GM06990 (cell line): ENCODE measurements at regions not wholly inside any gene's neighbourhood (a gene's known extent, or its start where the extent isn't known, plus 50 kb on each side); places are given as distances from the start of the nearest gene placed in this dataset.

ENCODE experiments used
- DNase-seq: peaks from one replicate; pipeline ENCODE4 v3.0.0-alpha.2; 2011; ENCODE audit not compliant: insufficient read length; ENCODE audit errors: extremely low read depth
- H3K27me3 ChIP-seq: replicated peaks from 2 replicates; pipeline ENCODE4 v1.6.0; 2011; ENCODE audit warnings: low read length; ENCODE audit not compliant: control insufficient read depth, insufficient read depth
- H3K36me3 ChIP-seq: 2 replicates; pipeline ENCODE4 v1.5.1; 2011; ENCODE audit warnings: low read length; ENCODE audit not compliant: control insufficient read depth, insufficient read depth
- H3K4me3 ChIP-seq: replicated peaks from 2 replicates; pipeline ENCODE4 v1.5.1; 2011; ENCODE audit warnings: low read depth, mild to moderate bottlenecking, control low read depth, low read length
- TF ChIP-seq, protein P1 (sequence below): IDR thresholded peaks from 2 replicates; pipeline ENCODE4 v1.5.1; 2011; ENCODE audit warnings: low read length, control low read depth, mild to moderate bottlenecking, inconsistent platforms; ENCODE audit not compliant: insufficient read depth, poor library complexity, severe bottlenecking

DNA sequence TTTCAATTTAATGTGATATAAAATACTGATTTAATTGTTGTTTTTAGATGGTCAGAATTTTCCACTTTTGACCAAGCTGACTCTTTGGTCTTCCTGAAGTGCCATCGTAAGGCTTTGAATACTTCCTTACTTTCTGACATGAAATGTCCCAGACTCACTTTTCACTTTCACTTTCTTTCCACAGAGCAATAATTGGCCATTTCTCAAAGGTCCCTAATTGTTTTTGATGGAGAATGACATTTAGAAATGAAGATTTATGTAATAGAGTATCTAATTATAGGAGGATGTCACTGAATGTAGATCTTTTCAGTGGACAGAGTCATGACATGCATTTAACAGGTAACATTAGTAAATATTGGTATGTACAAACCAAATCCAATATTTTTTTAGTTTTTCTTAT lies 1141.6 kb downstream of the KCNT2 start:
- H3K4me3 ChIP-seq, result no peak overlapping the region
- H3K27me3 ChIP-seq, result no peaks in the 10 kb centered on the region
- TF ChIP-seq, protein P1, sequence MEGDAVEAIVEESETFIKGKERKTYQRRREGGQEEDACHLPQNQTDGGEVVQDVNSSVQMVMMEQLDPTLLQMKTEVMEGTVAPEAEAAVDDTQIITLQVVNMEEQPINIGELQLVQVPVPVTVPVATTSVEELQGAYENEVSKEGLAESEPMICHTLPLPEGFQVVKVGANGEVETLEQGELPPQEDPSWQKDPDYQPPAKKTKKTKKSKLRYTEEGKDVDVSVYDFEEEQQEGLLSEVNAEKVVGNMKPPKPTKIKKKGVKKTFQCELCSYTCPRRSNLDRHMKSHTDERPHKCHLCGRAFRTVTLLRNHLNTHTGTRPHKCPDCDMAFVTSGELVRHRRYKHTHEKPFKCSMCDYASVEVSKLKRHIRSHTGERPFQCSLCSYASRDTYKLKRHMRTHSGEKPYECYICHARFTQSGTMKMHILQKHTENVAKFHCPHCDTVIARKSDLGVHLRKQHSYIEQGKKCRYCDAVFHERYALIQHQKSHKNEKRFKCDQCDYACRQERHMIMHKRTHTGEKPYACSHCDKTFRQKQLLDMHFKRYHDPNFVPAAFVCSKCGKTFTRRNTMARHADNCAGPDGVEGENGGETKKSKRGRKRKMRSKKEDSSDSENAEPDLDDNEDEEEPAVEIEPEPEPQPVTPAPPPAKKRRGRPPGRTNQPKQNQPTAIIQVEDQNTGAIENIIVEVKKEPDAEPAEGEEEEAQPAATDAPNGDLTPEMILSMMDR, result no peak
- H3K36me3 ChIP-seq, result no peaks in the 10 kb centered on the region
- DNase-seq, result no peak

DNA sequence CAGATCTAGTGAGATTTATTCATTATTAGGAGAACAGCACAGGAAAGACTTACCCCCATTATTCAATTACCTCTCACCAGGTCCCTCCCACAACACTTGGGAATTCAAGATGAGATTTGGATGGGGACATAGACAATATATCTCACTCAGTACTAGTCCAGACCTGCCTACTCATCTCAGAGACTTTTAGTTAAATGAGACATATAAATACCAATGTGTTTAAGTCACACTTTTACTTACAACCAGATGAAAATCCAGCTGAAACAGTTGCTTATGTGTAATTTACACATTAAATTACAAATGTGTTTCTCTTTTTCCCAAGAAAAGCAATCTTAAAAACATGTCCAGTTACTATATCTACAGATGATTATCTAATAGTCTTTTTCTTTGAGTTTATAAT lies 1145.6 kb downstream of the KCNT2 start:
- TF ChIP-seq, protein P1, result no peak
- no peak for DNase-seq
- H3K36me3 ChIP-seq, result no peaks in the 10 kb centered on the region
- no peaks in the 10 kb centered on the region for H3K27me3 ChIP-seq
- H3K4me3 ChIP-seq, result no peak overlapping the region

DNA sequence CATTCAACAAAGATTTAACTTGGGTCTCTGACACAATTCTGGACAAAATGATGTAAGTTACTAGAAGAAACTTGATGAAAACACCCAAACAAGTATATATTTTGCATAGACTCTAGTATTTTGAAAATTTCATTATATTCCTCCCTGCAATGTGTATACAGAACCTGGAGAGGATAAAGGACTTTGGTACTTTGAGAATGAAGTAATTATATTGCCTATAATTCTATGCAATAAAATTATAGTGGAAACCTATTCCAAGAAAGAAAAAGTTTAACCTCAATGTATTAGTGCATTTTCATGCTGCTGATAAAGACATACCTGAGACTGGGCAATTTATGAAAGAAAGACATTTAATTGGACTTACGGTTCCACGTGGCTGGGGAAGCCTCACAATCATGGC lies 1146.1 kb downstream of the KCNT2 start:
- H3K36me3 ChIP-seq, result no peaks in the 10 kb centered on the region
- H3K27me3 ChIP-seq, result no peaks in the 10 kb centered on the region
- TF ChIP-seq, protein P1, result no peak
- H3K4me3 ChIP-seq, result no peak overlapping the region
- DNase-seq, result no peak

DNA sequence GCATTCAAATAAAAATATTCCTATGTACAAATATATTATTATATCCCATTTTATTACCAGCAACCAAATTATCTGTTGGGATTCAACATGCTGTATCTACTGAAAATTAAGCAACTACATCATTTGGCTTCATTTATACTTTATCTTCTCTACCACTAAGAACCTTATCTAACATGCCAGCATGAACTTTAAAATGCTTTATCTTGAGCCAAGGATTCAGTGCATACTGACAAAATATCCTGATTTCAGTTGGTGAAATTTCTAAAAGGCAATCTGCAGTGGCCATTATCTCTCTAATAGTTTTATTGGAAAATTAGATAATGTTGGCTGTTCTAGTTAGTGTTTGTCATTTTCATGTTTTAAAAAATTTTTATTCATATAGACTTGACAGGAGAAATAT lies 1149.9 kb downstream of the KCNT2 start:
- TF ChIP-seq, protein P1, result no peak
- no peak overlapping the region for H3K4me3 ChIP-seq
- no peaks in the 10 kb centered on the region for H3K27me3 ChIP-seq
- DNase-seq, result no peak
- H3K36me3 ChIP-seq, result no peaks in the 10 kb centered on the region

DNA sequence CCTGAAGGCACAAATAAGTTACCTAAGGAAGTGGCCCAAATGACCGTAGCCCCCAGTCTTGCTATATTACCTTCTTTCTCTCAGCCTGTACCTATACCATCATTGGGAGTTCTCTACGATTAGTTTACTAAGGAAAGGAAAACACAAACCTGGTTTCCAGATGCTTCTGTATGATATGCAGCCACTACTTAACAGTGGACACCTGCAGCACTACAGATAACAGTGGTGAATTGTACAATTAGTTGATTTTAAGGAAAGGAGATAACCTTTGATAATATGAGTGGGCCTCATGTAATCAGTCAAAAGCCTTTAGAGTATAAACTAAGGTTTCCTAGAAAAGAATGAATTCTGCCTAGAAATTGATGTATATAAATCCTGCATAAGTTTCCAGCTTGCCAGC lies 1157.4 kb downstream of the KCNT2 start:
- Histone ChIP-seq H3K27me3 (no peaks in the 10 kb centered on the region), H3K4me3 (no peak overlapping the region), H3K36me3 (no peaks in the 10 kb centered on the region)
- DNase-seq, result no peak
- TF ChIP-seq, protein P1, result no peak

DNA sequence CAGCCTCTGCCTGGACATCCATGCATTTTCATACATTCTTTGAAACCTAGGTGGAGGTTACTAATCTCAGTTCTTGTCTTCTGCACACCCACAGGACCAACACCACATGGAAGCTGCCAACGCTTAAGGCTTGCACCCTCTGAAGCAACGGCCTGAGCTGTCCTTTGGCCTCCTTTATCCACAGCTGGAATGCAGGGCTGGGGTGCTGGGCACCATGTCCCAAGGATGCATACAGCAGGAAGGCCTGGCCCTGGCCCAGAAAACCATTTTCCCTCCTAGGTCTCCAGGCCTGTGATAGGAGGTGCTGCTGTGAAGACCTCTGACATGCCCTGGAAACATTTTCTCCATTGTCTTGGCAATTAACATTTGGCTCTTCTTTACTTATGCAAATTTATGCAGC lies 1168.6 kb downstream of the KCNT2 start:
- DNase-seq, result no peak
- H3K36me3 ChIP-seq, result no peaks in the 10 kb centered on the region
- H3K4me3 ChIP-seq, result no peak overlapping the region
- TF ChIP-seq, protein P1, result no peak
- H3K27me3 ChIP-seq, result no peaks in the 10 kb centered on the region
